Stimulated activated CD8-positive, alpha-beta memory T cell treated with anti-CD3 and anti-CD28 coated beads, Interleukin-12 subunit alpha, Interleukin-12 subunit beta, amount 100 ng/mL, for 1 hour (primary cell): ENCODE measurements at regions not wholly inside any gene's neighbourhood (a gene's known extent, or its start where the extent isn't known, plus 50 kb on each side); places are given as distances from the start of the nearest gene placed in this dataset.

ENCODE experiments used
- DNase-seq: peaks from one replicate; pipeline ENCODE4 v3.0.0-alpha.2; 2020; ENCODE audit warnings: low read depth

DNA sequence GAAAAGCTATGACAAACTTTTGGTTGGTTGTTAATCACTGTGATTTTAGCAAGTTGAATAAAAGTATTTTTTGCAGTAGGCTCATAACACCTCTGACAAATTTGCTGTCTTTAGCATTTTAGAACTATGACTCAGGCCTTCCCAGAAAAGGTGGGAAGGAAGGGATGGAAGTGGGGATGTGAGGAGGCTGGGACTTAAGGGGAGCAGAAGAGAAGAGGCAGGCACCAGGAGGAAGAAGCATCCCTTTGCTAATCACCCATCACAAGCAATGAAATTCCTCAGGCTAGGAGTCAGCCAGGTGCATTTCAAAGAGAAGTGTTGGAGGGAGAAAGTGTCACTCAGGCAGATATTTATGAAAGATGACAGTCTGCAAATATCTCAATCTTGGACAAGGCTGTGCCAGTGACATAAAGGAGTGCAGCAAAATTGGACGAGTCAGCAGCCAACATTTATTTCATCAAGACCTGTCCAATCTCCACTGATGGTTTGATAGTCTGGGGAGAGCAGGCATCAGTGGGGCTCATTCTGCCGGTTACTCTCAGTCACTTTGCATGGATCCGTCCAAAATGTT lies 337.3 kb upstream of the ARRDC4 start:
- no peak for DNase-seq

GRCh38 chr15:97627634-97628033 lies 332.9 kb upstream of the ARRDC4 start:
- DNase-seq = no peak

- no peak for DNase-seq
These were observed 314.7 kb upstream of the ARRDC4 start for GRCh38 chr15:97645758-97646157.

- no peak for DNase-seq
These were observed 311.8 kb upstream of the ARRDC4 start for GRCh38 chr15:97648728-97649127.

- DNase-seq = no peak
These were observed 308.5 kb upstream of the ARRDC4 start for GRCh38 chr15:97652041-97652440.

DNA sequence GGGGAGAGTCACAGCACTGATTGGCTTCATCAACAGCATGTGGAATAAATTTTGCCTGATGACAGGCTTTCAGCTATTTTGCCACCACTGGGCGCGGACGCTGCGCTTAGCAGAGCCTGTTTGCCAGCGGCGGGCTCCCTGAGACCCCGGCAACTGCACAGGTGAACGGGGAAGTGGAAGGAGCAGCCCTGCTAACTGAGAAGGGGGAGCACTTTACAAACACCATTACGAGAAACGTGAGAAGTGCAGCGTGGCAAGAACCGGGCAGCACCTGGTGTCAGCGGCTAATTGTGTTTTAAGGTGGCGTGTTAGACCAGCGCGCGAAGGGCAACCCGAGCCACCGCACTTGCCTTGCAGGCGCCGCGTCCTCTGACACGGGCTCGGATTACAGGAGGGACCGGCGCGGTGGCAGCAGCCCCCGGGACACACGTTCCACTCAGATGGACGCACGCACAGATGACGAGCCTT lies 307.8 kb upstream of the ARRDC4 start:
- DNase-seq = no peak

DNA sequence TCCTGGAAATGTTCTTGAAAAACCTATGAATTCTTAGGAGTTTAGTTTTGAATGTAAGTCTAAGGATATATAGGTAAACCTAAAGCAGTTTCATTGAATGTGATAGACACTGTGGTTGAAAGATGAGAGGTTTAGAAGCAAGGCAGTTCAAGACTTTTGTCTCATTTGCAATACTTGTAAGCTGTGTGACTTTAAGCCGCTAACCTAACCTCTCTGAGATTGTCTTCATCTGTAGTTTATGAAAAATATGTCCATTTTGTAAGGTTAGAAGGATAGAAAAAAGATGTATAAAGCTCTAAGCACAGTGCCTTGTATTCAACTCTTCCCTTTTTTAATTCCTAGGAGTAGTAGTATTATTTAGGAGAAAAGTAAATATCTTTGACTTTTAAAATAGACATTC lies 306.6 kb upstream of the ARRDC4 start:
- DNase-seq = no peak

DNA sequence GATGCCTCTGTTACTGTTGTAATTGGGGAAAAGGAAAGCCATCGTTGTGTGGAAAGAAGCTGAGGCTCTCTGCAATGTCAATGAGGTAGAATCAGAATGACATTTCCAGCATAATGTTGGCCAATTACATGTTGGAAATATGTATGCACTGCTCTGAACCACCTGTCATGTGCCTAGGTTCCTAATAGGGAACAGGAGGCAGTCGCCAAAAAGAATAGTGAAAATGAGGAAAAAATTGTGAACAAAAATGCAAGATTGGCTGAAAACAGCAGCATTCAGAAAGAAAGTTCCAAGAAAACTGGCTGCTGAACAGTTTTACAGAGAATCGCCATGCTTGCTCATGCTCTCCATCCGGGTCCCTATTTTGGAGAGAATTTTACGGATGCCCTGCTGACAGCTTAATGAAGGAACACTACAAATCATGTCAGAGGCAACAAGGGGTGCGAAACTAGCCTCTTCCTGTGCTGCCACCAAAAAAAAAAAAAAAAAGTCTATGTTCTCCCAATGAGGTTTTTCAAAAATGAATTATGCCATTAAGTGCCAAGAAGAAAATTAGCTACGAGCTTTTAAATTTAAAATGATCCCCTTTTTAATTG lies 305.9 kb upstream of the ARRDC4 start:
- no peak for DNase-seq

DNA sequence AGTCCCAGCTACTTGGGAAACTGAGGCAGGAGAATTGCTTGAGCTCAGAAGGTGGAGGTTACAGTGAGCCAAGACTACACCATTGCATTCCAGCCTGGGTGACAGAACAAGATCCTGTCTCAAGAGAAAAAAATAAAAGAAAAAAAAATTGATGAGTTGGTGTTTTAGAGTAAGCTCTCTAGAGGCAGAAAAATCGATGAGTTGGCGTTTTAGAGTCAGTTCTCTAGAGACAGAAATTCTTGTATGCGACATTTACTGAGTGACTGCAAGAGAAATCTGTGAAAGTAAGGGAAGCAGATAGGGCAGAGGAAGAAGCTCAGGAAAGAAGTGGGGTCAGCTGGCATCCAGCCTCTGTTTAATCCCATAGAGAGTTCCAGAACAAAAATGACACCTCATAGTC lies 298.7 kb upstream of the ARRDC4 start:
- no peak for DNase-seq

DNA sequence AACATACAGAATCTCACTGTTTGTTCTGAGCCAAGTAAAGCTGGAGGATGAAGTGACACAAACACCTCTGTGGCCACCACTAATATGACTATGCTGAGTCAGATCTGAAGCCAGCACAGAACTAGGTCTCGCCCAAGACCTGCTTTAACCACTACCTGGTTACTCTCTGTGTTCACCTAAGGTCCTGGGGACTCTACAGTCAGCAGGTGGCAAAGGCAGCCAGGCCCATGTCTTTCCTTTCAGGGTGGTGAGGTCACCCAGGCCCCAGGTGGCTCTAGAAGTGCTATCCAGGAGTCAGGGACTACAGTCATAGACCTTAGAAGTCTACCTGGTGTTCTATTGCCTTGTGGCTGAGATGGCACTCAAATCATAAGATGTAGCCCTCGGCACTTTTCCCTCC lies 287.9 kb upstream of the ARRDC4 start:
- DNase-seq = no peak

- DNase-seq = no peak
These were observed 281.8 kb upstream of the ARRDC4 start for GRCh38 chr15:97678656-97679055.

GRCh38 chr15:97679106-97679688 lies 281.3 kb upstream of the ARRDC4 start:
- no peak for DNase-seq

DNA sequence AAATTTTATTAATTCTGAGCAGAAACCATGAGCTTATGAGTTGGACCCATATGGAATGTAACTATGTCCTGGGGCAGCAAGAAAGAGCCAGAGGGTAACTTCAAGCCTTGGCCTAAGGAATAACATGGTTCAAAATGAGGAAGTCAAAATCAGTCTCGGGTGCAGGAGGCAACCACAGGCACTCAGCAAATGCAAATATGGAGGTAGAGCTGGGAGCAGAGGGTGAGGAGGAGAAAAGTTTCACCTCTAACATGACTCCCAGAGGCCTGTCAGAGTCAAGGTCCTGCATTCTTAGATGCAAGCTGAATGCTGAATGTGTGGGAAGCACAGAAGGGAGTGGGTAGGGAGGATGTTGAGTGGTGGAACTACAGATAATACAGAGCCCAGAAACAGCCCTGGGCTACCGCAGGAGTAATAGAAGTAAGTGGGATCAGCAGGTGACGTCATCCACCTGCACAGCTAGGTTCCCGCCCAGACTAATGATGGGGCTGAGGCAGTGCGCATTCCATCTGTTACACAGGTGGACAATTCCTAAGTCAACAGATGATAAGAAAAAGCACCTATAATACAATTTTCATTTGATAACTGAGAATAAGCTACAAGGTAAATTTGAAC lies 279.8 kb upstream of the ARRDC4 start:
- no peak for DNase-seq

DNA sequence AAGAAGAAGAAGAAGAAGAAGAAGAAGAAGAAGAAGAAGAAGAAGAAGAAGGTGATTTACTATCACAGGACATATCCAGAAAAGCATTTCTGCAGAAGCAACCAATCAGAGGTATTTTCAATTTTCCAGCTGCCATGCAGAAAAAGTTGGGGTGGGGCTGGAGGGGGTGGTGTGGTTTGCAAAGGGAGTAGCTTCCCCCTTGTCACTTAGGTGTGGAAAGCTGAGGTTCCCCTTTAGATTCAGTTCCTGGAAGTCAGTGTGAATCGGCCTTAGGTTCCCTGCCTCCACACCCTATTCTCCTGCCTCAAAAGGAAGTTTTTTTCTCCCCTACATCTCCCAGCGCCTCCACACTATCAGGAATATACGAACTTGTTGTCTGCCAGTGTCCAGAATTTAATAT lies 276.7 kb upstream of the ARRDC4 start:
- no peak for DNase-seq

- DNase-seq = no peak
These were observed 276.3 kb upstream of the ARRDC4 start for GRCh38 chr15:97684249-97684648.

DNA sequence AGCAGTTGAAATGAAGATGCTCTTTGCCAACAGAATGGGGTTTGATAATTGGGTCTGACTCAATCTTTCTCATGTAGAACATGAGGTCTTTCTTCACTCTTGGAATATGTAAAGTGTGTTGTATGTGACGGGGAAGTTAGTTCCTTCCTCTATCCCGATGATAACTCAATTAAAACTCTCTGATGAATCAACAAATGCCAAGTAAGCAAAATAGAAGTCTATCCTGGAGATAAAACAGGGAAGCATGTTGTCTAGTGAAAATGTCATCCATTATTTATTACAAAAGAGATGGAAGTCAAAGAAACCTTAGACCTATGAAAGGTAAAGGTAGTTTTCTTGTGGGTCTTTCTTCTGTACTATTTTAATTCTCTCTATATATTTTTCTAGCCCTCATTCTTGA lies 274.2 kb upstream of the ARRDC4 start:
- no peak for DNase-seq

DNA sequence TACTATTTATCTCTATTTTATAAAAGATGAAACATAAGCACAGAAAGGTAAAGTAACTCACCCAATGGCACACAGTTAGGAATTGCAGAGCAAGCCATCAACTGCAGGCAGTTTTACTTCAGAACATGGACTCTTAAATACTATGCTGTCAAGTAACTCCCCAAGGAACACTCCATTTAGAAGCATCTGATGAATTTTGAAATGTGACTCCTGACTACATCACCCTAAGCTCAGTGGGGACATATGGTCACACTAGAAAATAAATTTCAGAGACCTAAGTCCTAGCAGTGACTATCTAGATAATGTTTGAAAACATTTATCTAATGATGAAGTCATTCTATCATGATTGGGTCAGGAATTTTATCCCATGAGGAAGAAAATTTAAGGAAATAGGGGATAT lies 272.8 kb upstream of the ARRDC4 start:
- DNase-seq = no peak

GRCh38 chr15:97688177-97688576 lies 272.3 kb upstream of the ARRDC4 start:
- no peak for DNase-seq

DNA sequence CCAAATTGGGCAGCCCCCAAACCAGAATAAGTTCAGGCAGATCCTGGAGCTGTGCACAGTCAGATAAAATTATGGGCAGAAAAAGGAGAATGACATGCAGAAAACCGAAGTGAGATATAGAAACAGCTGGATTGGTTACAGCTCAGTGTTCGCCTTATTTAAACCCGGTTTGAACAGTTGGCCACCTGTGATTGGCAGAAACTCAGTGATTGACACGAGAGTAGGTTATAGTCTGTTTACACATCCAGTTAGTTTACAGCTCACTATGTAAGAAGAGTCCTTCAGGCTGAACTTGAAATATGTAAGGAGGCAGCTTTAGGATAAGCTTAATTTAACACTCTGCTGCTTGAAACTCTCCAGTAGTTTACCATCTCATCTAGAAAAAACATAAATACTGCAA lies 271.6 kb upstream of the ARRDC4 start:
- DNase-seq = no peak

- DNase-seq = no peak
These were observed 269.4 kb upstream of the ARRDC4 start for GRCh38 chr15:97691078-97691477.

GRCh38 chr15:97691799-97692198 lies 268.7 kb upstream of the ARRDC4 start:
- no peak for DNase-seq

- no peak for DNase-seq
These were observed 268.0 kb upstream of the ARRDC4 start for GRCh38 chr15:97692301-97693015.

DNA sequence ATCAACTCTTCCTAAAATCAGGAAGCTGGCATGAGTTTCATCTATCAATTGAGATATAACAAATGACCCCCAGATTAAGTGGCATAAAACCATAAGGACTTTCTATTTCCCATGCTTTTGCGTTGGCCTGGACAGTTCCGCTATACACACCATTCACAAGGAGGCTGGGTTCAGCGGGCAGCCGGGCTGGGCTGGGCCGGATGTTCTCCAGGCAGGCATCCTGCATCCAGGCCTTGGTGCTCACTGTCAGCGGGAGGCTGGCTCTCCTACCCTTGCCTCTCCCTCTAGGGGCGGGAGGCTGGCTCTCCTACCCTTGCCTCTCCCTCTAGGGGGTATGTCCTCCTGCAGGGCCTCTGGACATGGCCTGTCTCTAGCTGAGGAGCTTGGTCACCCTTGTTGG lies 266.0 kb upstream of the ARRDC4 start:
- DNase-seq = no peak
